ENCODE measurements at regions not wholly inside any gene's neighbourhood (a gene's known extent, or its start where the extent isn't known, plus 50 kb on each side); places are given as distances from the start of the nearest gene placed in this dataset.

GRCh38 chr20:2244523-2244922 is 51.3 kb upstream of the TGM3 start:
- H3K4me3 ChIP-seq (ENCODE audit: low read length): no peak overlapping the region
- TF ChIP-seq, protein P1, sequence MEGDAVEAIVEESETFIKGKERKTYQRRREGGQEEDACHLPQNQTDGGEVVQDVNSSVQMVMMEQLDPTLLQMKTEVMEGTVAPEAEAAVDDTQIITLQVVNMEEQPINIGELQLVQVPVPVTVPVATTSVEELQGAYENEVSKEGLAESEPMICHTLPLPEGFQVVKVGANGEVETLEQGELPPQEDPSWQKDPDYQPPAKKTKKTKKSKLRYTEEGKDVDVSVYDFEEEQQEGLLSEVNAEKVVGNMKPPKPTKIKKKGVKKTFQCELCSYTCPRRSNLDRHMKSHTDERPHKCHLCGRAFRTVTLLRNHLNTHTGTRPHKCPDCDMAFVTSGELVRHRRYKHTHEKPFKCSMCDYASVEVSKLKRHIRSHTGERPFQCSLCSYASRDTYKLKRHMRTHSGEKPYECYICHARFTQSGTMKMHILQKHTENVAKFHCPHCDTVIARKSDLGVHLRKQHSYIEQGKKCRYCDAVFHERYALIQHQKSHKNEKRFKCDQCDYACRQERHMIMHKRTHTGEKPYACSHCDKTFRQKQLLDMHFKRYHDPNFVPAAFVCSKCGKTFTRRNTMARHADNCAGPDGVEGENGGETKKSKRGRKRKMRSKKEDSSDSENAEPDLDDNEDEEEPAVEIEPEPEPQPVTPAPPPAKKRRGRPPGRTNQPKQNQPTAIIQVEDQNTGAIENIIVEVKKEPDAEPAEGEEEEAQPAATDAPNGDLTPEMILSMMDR (IDR thresholded peaks at IDR 0.05): no peak
- ATAC-seq (ENCODE audit: poor library complexity) (no peak), DNase-seq (no peak)
- H3K9me3 ChIP-seq (ENCODE audit: control insufficient read depth in 1 of 2, insufficient read depth in 1 of 2, low read length in 2 of 2): no peaks in the 10 kb centered on the region
- H3K27me3 ChIP-seq (ENCODE audit: control insufficient read depth in 1 of 2, insufficient read depth in 2 of 2, low read length in 2 of 2): peaks cover 10 to 11% of the 10 kb centered on the region in 2 experiments
- no peaks in the 10 kb centered on the region for H3K36me3 ChIP-seq (ENCODE audit: insufficient read depth, low read length)
- no peaks in the 10 kb centered on the region for H3K36me3 Mint-ChIP-seq (ENCODE audit: low read depth)
- H3K4me1 ChIP-seq (ENCODE audit: insufficient read depth, low read length): no peaks in the 10 kb centered on the region
- peaks cover 12% of the 10 kb centered on the region for H3K27me3 Mint-ChIP-seq
- intact Hi-C loops (cut with DNase I, micrococcal nuclease): no loop called here
- CTCF ChIA-PET: no interaction called here
- H3K4me1 Mint-ChIP-seq (ENCODE audit: low read depth): no peaks in the 10 kb centered on the region
- POLR2A ChIA-PET: no interaction called here
- no peaks in the 10 kb centered on the region for H3K9me3 Mint-ChIP-seq
- H3K4me3 Mint-ChIP-seq: no peak overlapping the region
- H3K27ac Mint-ChIP-seq: no peak overlapping the region
- H3K27ac ChIP-seq (ENCODE audit: low read depth in 1 of 2, low read length in 2 of 2): no peak overlapping the region

DNA sequence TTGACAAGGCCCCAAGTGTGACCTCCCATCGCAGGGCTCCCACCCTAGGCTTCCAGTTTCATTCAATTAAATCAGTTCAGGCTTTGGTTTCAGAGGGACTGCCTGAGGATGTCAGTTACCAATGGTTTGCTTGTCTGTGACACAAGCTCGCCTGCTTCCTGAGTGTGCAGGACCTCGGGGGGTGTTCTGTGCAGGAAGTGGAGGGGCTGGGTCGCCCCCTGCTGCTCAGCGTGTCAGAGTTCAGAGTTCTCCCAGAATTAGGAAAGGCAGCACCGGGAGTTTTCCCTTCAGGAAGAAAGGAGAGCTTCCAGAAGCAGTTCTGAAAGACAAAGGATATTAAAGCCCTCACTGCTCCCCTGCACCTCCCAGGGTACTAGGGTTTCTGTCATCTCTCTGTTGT is 50.8 kb upstream of the TGM3 start:
- H3K27me3 Mint-ChIP-seq: peaks cover 13% of the 10 kb centered on the region
- POLR2A ChIA-PET: no interaction called here
- intact Hi-C loops (cut with DNase I, micrococcal nuclease): no loop called here

GRCh38 chr20:2245637-2246036 is 50.2 kb upstream of the TGM3 start:
- H3K27ac ChIP-seq (ENCODE audit: low read depth in 1 of 2, low read length in 2 of 2): no peak overlapping the region
- intact Hi-C loops (cut with DNase I, micrococcal nuclease): no loop called here
- no peak for ATAC-seq (ENCODE audit: poor library complexity)
- Mint-ChIP-seq H3K9me3 (no peaks in the 10 kb centered on the region), H3K27ac (no peak overlapping the region), H3K27me3 (peaks cover 20% of the 10 kb centered on the region), H3K4me3 (no peak overlapping the region), H3K36me3 (ENCODE audit: low read depth) (no peaks in the 10 kb centered on the region), H3K4me1 (ENCODE audit: low read depth) (no peaks in the 10 kb centered on the region)
- no peak overlapping the region for H3K4me3 ChIP-seq (ENCODE audit: low read length)
- ChIA-PET CTCF (no interaction called here), POLR2A (no interaction called here)
- H3K9me3 ChIP-seq (ENCODE audit: control insufficient read depth in 1 of 2, insufficient read depth in 1 of 2, low read length in 2 of 2): no peaks in the 10 kb centered on the region
- TF ChIP-seq, protein P1 (IDR thresholded peaks at IDR 0.05): no peak
- H3K27me3 ChIP-seq (ENCODE audit: control insufficient read depth in 1 of 2, insufficient read depth in 2 of 2, low read length in 2 of 2): peaks cover 10 to 11% of the 10 kb centered on the region in 2 experiments
- no peak for DNase-seq
- H3K4me1 ChIP-seq (ENCODE audit: insufficient read depth, low read length): no peaks in the 10 kb centered on the region
- no peaks in the 10 kb centered on the region for H3K36me3 ChIP-seq (ENCODE audit: insufficient read depth, low read length)

More for the DNA sequence above, 50.8 kb upstream of the TGM3 start:
- Histone ChIP-seq H3K4me1 (ENCODE audit: insufficient read depth, low read length) (no peaks in the 10 kb centered on the region), H3K4me3 (ENCODE audit: low read length) (no peak overlapping the region), H3K9me3 (ENCODE audit: control insufficient read depth in 1 of 2, insufficient read depth in 1 of 2, low read length in 2 of 2) (no peaks in the 10 kb centered on the region), H3K27ac (ENCODE audit: low read depth in 1 of 2, low read length in 2 of 2) (no peak overlapping the region), H3K36me3 (ENCODE audit: insufficient read depth, low read length) (no peaks in the 10 kb centered on the region), H3K27me3 (ENCODE audit: control insufficient read depth in 1 of 2, insufficient read depth in 2 of 2, low read length in 2 of 2) (peaks cover 10 to 11% of the 10 kb centered on the region in 2 experiments)
- Mint-ChIP-seq H3K27ac (no peak overlapping the region), H3K9me3 (no peaks in the 10 kb centered on the region), H3K4me3 (no peak overlapping the region), H3K36me3 (ENCODE audit: low read depth) (no peaks in the 10 kb centered on the region), H3K4me1 (ENCODE audit: low read depth) (no peaks in the 10 kb centered on the region)
- ATAC-seq (ENCODE audit: poor library complexity) (no peak), DNase-seq (no peak)
- TF ChIP-seq, protein P1 (IDR thresholded peaks at IDR 0.05): no peak
- CTCF ChIA-PET: no interaction called here

Measured in CD4-positive, alpha-beta T cell (primary cell).